ENCODE measurements at regions not wholly inside any gene's neighbourhood (a gene's known extent, or its start where the extent isn't known, plus 50 kb on each side); places are given as distances from the start of the nearest gene placed in this dataset.

DNA sequence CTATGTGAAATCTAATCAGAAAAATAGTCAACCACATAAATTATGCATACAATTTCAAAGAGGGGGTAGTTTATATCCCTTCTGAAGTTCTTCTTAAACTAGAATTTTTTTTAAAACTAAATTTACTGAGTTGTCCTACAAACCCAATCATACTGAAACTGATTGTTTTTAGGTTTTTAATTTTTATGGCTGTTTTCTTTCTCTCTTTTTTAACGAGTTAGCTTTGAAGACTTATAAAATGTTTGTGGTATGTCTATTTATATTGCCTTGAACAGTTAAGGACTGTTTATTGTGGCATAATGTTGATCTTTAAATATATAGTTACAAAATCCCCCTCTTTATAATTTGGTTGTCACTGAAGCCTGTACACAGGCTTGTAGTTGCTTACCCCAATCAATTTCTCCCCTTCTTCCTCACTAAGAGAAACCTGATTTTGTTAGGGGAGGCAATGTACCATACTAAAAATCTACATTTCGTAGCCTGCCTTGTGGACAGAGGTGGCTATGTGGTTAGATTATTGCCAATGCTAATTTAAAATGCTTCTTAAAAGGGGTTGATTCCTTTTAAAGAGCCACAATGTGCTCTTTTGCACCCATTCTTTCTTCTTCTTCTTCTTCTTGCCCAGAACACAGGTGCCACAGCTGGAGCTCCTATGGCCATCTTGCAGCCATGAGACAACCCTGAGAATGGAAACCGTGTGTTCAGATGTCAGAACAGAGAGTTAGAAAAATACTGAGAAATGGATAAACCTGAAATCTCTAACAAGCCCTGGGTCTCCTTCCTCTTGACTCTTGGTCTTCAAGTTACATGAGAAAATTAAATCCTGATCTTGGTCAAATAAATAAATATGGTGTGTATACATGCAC is 102.7 kb upstream of the ZNF827 start:
- in situ Hi-C loops (cut with HindIII; ENCODE audit: low pct_unique_long_range_greater_than_20kb, low sequenced_read_pairs) = no loop called here
- no peak for DNase-seq (ENCODE audit: low read depth)

GRCh38 chr4:146040623-146041022 is 102.0 kb upstream of the ZNF827 start:
- in situ Hi-C loops (cut with HindIII; ENCODE audit: low pct_unique_long_range_greater_than_20kb, low sequenced_read_pairs) = no loop called here
- DNase-seq (ENCODE audit: low read depth) = no peak

DNA sequence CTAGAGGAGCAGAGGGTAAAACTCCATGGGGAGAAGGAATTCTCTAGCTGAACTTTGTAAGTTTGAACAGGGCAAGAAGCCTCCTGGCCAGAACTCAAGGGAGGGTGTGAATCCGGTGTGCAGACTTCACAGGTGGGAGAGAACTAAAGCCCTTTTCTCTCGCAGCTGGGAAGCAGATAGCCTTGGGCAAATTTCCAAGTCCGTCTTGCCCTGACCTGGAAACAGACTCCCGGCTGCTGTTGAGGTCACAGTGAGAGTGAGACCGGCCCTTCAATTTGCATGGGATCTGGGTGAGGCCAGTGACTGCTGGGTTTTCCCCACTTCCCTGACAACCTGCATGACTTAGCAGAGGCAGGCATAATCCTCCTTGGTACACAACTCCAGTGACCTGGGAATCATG is 94.5 kb upstream of the ZNF827 start:
- in situ Hi-C loops (cut with HindIII; ENCODE audit: low pct_unique_long_range_greater_than_20kb, low sequenced_read_pairs) = no loop called here
- DNase-seq (ENCODE audit: low read depth) = peak; percentile 39

DNA sequence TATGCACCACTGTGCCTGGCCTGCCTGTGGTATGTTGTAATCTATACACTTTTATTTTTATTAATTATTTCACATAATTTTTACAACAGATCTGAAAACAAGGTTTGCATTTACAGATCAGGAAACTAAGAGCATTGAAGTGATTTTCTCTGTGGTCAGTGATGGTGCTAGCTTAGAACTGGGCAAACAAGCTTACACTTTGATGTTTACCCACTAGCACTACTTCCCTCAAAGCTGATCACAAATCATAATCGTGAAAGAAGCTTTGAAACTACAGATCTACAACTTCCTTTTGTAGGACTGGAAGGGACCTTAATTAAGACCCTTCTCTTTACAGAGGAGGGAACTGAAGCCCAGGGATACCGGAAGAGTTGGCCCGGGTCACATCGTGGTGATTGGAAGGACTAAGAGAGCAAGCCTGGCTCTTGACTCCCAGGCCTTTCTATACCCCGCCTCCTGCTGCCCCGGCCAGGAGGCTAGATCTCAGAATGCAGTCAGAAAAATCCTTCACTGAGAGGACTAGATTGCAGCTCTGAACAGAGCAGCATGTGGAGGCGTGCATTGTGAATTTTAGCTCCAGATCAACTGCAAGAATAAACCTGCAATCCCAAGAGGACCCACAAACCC is 93.7 kb upstream of the ZNF827 start:
- no peak for DNase-seq (ENCODE audit: low read depth)
- in situ Hi-C loops (cut with HindIII; ENCODE audit: low pct_unique_long_range_greater_than_20kb, low sequenced_read_pairs) = no loop called here

DNA sequence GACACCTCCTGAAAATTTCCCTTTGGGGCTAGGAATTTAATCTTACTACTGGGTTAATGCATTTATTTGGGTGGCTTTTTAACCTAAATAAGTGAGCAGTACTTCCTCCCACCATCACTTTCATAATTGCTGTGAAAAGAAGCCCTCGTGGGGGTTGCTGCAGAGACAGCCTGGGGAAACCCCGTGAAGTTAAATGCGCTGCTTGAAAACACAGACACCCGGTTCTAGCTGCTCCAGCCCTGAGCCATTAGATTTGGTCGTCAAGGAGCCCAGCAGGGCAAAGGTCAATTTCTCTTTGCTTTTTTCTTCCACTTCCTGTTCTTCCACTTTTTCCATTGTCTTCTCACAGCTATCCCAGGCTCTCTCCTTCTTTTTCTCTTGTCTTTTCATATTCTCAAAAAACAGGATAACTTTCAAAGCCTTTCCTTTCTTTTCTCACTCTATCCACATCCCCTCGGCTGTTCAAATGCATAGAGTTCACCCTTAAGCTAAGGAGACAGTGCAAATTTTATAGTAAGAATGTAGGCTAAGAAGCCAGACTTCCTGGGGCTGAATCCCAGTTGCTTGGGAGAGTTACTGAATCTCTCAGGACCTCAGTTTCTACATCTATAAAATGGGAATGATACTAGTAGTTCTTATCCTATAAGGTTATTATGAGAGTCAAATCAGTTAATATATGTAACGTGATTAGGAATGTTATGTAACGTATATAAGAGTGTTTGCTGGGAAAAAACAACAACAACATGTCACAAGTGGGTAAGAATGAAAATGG is 91.5 kb upstream of the ZNF827 start:
- in situ Hi-C loops (cut with HindIII; ENCODE audit: low pct_unique_long_range_greater_than_20kb, low sequenced_read_pairs) = no loop called here
- DNase-seq (ENCODE audit: low read depth) = no peak

GRCh38 chr4:146029147-146029546 is 90.5 kb upstream of the ZNF827 start:
- no peak for DNase-seq (ENCODE audit: low read depth)
- in situ Hi-C loops (cut with HindIII; ENCODE audit: low pct_unique_long_range_greater_than_20kb, low sequenced_read_pairs) = no loop called here

DNA sequence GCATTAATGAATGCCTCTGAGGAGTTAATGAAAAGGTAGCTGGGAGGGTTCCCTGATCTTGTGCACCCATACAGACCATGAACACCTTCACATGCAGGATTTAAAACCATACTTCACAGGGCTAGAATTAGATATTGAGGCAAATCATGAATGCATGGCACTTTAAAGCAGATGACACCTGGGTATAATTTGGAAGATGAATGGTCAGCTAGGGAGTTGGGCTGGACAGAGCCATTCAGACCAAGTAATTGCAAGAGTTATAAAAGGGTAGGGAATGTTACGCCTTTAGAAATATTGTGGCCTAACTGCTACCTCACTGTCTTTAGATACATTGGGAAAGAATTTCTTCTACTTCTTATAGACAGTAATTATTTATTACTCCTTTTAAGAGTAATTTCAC is 89.1 kb upstream of the ZNF827 start:
- in situ Hi-C loops (cut with HindIII; ENCODE audit: low pct_unique_long_range_greater_than_20kb, low sequenced_read_pairs) = no loop called here
- DNase-seq (ENCODE audit: low read depth) = no peak

DNA sequence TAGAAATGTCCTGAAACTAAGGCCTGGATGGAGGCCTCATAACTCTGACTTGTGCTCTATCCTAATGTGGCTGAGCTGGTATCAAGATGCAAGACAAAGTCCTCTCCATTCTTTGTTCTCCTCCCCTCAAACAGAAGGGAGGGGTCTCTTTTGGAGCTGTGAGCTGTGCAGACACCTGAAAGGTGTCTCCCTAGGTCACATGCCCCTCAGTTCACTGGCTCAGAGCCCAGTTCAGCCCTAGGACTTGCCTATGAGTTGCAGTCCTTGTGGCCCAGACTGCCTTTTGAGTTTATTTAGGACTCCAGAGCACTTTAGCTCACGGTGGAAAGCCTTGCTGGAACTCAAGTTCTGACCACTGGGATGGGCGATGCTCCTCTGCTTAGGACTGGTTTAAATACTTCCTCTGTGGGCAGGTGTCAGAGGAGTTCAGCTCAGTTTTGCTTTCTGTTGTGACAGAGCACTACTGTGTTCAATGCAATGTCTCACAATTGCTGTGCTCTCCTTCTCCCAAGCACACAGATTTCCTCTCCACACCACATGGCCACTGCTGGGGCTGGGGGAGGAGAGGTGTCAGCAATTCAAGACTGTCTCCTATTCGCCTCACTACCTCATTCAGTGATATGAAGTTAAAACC is 84.8 kb upstream of the ZNF827 start:
- no peak for DNase-seq (ENCODE audit: low read depth)
- in situ Hi-C loops (cut with HindIII; ENCODE audit: low pct_unique_long_range_greater_than_20kb, low sequenced_read_pairs) = no loop called here

DNA sequence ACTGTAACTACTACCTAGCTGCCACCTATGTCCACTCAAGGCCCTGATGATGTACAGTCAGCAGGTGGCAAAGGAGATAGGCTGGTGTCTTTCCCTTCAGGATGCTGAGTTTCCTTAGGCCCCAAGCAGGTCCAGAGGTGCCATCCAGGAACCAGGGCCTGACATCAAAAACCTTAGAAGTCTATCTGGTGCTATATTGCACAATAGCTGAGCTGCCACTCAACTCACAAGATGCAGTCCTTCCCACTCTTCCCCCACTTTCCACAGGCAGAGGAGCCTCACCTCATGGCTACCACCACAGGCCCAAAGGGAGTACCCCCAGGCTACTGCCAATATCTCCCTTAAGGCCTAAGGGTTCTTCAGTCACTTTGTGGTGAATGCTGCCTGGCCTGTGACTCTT is 83.9 kb upstream of the ZNF827 start:
- in situ Hi-C loops (cut with HindIII; ENCODE audit: low pct_unique_long_range_greater_than_20kb, low sequenced_read_pairs) = no loop called here
- DNase-seq (ENCODE audit: low read depth) = no peak

GRCh38 chr4:146018247-146018646 is 79.6 kb upstream of the ZNF827 start:
- in situ Hi-C loops (cut with HindIII; ENCODE audit: low pct_unique_long_range_greater_than_20kb, low sequenced_read_pairs) = no loop called here

GRCh38 chr4:146004730-146005129 is 66.1 kb upstream of the ZNF827 start:
- no peak for DNase-seq (ENCODE audit: low read depth)
- in situ Hi-C loops (cut with HindIII; ENCODE audit: low pct_unique_long_range_greater_than_20kb, low sequenced_read_pairs) = no loop called here

More at GRCh38 chr4:146018247-146018646, 79.6 kb upstream of the ZNF827 start:
- no peak for DNase-seq (ENCODE audit: low read depth)

GRCh38 chr4:145988628-145989027 is 50.0 kb upstream of the ZNF827 start:
- in situ Hi-C loops (cut with HindIII; ENCODE audit: low pct_unique_long_range_greater_than_20kb, low sequenced_read_pairs) = no loop called here
- no peak for DNase-seq (ENCODE audit: low read depth)

Data from Caki2 (cell line).